Sigmoid colon (tissue), 6 donors: ENCODE measurements at regions not wholly inside any gene's neighbourhood (a gene's known extent, or its start where the extent isn't known, plus 50 kb on each side); places are given as distances from the start of the nearest gene placed in this dataset.

Experiments used
- DNase-seq: peaks from one replicate; pipeline ENCODE4 v3.0.0-alpha.2; 2019
- H3K27ac ChIP-seq, 4 donors: fragments of 200-600 bp; sonication (generic); one replicate each; pipeline ENCODE4 v1.5.1; 2016 to 2019; ENCODE audit warnings: mild to moderate bottlenecking in 1 of 4
- H3K27me3 ChIP-seq, 3 donors: fragments of 200-600 bp; sonication (generic); one replicate each; pipeline ENCODE4 v1.5.1; 2019; ENCODE audit warnings: mild to moderate bottlenecking in 1 of 3
- H3K36me3 ChIP-seq, 4 donors: fragments of 200-600 bp; sonication (generic); one replicate each; pipeline ENCODE4 v1.5.1; 2016 to 2019
- H3K4me1 ChIP-seq, 4 donors: fragments of 200-600 bp; sonication (generic); one replicate each; pipeline ENCODE4 v1.5.1; 2017 to 2019
- H3K4me3 ChIP-seq, 4 donors: fragments of 200-600 bp; sonication (generic); one replicate each; pipeline ENCODE4 v1.5.1; 2017 to 2019; ENCODE audit warnings: mild to moderate bottlenecking in 2 of 4, moderate library complexity in 1 of 4
- H3K9me3 ChIP-seq, 4 donors: fragments of 200-600 bp in 3 of 4; sonication (generic) in 3 of 4; one replicate each; pipeline versions ENCODE4 v1.5.1 to v1.6.1; 2013 to 2019
- CTCF ChIP-seq, 4 experiments: fragments of 450-650 bp in 3 of 4; fragments of 200-600 bp in 1 of 4; IDR thresholded peaks; one replicate each; pipeline ENCODE4 v1.5.1; 2016 to 2019; ENCODE audit warnings: antibody characterized with exemption in 4 of 4, mild to moderate bottlenecking in 3 of 4, moderate library complexity in 2 of 4
- EP300 ChIP-seq, 4 donors: sonication (generic); formaldehyde crosslinking; IDR thresholded peaks; one replicate each; pipeline ENCODE4 v1.6.1; 2017; ENCODE audit warnings: antibody characterized with exemption in 4 of 4
- POLR2A ChIP-seq, 2 donors: fragments of 450-650 bp; IDR thresholded peaks; one replicate each; pipeline ENCODE4 v1.6.1; 2016; ENCODE audit warnings: antibody characterized with exemption in 2 of 2, mild to moderate bottlenecking in 2 of 2, moderate library complexity in 2 of 2
- POLR2AphosphoS5 ChIP-seq, 4 donors: sonication (generic); formaldehyde crosslinking; IDR thresholded peaks; one replicate each; pipeline ENCODE4 v1.6.1; 2017; ENCODE audit warnings: antibody characterized with exemption in 4 of 4
- WGBS, 2 donors: extraction: QIAGEN DNeasy Blood & Tissue Kit; methylation state at CpG; one replicate each; pipeline ENCODE4 v1.1.7; 2013; 5-methylcytosine and 5-hydroxymethylcytosine counted together
- intact Hi-C: fragments of 100-400 bp; cut with DNase I; formaldehyde crosslinking; loops from one replicate; pipeline ENCODE4 v1.15.1; 2023
- donor health status: healthy with polysubstance abuse.
- donor health status: healthy.

- Histone ChIP-seq H3K4me3 (no peak overlapping the region), H3K27me3 (no peaks in the 10 kb centered on the region), H3K4me1 (no peaks in the 10 kb centered on the region), H3K9me3 (no peaks in the 10 kb centered on the region), H3K36me3 (no peaks in the 10 kb centered on the region), H3K27ac (no peak overlapping the region)
- WGBS, 2 donors: 84 to 85% methylated on average over 3 of the region's 3 CpGs
- no peak for DNase-seq
- no peak for TF ChIP-seq CTCF (IDR thresholded peaks at IDR 0.05)
- no peak for TF ChIP-seq POLR2A (IDR thresholded peaks at IDR 0.05)
- TF ChIP-seq EP300 (IDR thresholded peaks at IDR 0.05): no peak
- intact Hi-C loops: no loop called here
Observed at GRCh38 chr7:54338319-54338718, 203.9 kb upstream of the VSTM2A start.

GRCh38 chr7:54339073-54339472 lies 203.1 kb upstream of the VSTM2A start:
- TF ChIP-seq POLR2A (IDR thresholded peaks at IDR 0.05) (no peak), EP300 (IDR thresholded peaks at IDR 0.05) (no peak), POLR2AphosphoS5 (IDR thresholded peaks at IDR 0.05) (no peak), CTCF (IDR thresholded peaks at IDR 0.05) (no peak)
- no peak overlapping the region for H3K4me3 ChIP-seq
- H3K27ac ChIP-seq: no peak overlapping the region
- intact Hi-C loops: no loop called here
- no peak for DNase-seq
- H3K9me3 ChIP-seq: no peaks in the 10 kb centered on the region
- no peaks in the 10 kb centered on the region for H3K36me3 ChIP-seq
- no peaks in the 10 kb centered on the region for H3K4me1 ChIP-seq
- no peaks in the 10 kb centered on the region for H3K27me3 ChIP-seq
- 68 to 80% methylated on average over 4 of the region's 4 CpGs for WGBS, 2 donors

GRCh38 chr7:54342458-54342857 lies 199.7 kb upstream of the VSTM2A start:
- Histone ChIP-seq H3K4me1 (no peaks in the 10 kb centered on the region), H3K9me3 (no peaks in the 10 kb centered on the region), H3K36me3 (no peaks in the 10 kb centered on the region), H3K27ac (no peak overlapping the region), H3K4me3 (no peak overlapping the region), H3K27me3 (no peaks in the 10 kb centered on the region)
- TF ChIP-seq POLR2AphosphoS5 (IDR thresholded peaks at IDR 0.05) (no peak), CTCF (IDR thresholded peaks at IDR 0.05) (no peak), EP300 (IDR thresholded peaks at IDR 0.05) (no peak), POLR2A (IDR thresholded peaks at IDR 0.05) (no peak)
- no peak for DNase-seq
- intact Hi-C loops: no loop called here

GRCh38 chr7:54343511-54343910 lies 198.7 kb upstream of the VSTM2A start:
- Histone ChIP-seq H3K9me3 (no peaks in the 10 kb centered on the region), H3K4me1 (no peaks in the 10 kb centered on the region), H3K4me3 (no peak overlapping the region), H3K27ac (no peak overlapping the region), H3K27me3 (no peaks in the 10 kb centered on the region), H3K36me3 (no peaks in the 10 kb centered on the region)
- DNase-seq: no peak
- TF ChIP-seq POLR2AphosphoS5 (IDR thresholded peaks at IDR 0.05) (no peak), CTCF (IDR thresholded peaks at IDR 0.05) (no peak), EP300 (IDR thresholded peaks at IDR 0.05) (no peak), POLR2A (IDR thresholded peaks at IDR 0.05) (no peak)
- WGBS, 2 donors: 83 to 88% methylated on average over 9 of the region's 9 CpGs
- intact Hi-C loops: no loop called here

GRCh38 chr7:54345746-54346145 lies 196.4 kb upstream of the VSTM2A start:
- intact Hi-C loops: no loop called here
- WGBS, 2 donors: 75 to 95% methylated on average over 1 of the region's 1 CpG
- H3K4me3 ChIP-seq: no peak overlapping the region
- H3K27me3 ChIP-seq: no peaks in the 10 kb centered on the region
- TF ChIP-seq POLR2A (IDR thresholded peaks at IDR 0.05) (no peak), POLR2AphosphoS5 (IDR thresholded peaks at IDR 0.05) (no peak), EP300 (IDR thresholded peaks at IDR 0.05) (no peak), CTCF (IDR thresholded peaks at IDR 0.05) (no peak)
- H3K4me1 ChIP-seq: no peaks in the 10 kb centered on the region
- H3K36me3 ChIP-seq: no peaks in the 10 kb centered on the region
- no peak for DNase-seq
- no peaks in the 10 kb centered on the region for H3K9me3 ChIP-seq
- H3K27ac ChIP-seq: no peak overlapping the region
